OCI-LY7 (cell line): ENCODE measurements at regions not wholly inside any gene's neighbourhood (a gene's known extent, or its start where the extent isn't known, plus 50 kb on each side); places are given as distances from the start of the nearest gene placed in this dataset.

Source experiments
- EZH2phosphoT487 ChIP-seq: fragments of 200-600 bp; sonication (generic); IDR thresholded peaks from 2 replicates; pipeline ENCODE4 v1.6.1; 2018; ENCODE audit warnings: low read depth, borderline replicate concordance, mild to moderate bottlenecking, mixed run types, antibody characterized with exemption, low read length, moderate library complexity, mixed read lengths
- TF ChIP-seq, protein P1 (sequence below): fragments of 200-600 bp; sonication (generic); conservative IDR thresholded peaks from 2 replicates; pipeline ENCODE4 v1.5.1; 2014; ENCODE audit warnings: mild to moderate bottlenecking, antibody characterized with exemption, low read length, moderate library complexity, mixed read lengths

DNA sequence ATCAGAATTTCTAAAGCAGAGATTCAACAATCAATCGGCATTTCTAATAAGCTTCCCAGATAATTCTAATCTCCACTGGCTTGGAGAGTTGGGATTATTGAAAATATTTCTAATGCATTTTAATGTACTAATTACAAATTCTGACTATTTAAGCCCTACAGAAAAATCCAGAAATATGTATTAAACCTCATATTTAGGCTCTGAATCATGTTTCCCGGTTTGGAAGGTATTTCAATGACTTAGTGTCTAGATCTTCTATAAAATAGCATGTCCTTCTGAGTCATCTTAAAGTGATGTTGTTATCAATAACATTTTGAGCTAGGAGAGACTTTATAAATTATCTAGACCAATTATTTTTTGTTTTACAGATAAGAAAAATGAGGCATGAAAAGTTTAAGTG is 258.8 kb upstream of the NRXN1 start:
- TF ChIP-seq, protein P1, sequence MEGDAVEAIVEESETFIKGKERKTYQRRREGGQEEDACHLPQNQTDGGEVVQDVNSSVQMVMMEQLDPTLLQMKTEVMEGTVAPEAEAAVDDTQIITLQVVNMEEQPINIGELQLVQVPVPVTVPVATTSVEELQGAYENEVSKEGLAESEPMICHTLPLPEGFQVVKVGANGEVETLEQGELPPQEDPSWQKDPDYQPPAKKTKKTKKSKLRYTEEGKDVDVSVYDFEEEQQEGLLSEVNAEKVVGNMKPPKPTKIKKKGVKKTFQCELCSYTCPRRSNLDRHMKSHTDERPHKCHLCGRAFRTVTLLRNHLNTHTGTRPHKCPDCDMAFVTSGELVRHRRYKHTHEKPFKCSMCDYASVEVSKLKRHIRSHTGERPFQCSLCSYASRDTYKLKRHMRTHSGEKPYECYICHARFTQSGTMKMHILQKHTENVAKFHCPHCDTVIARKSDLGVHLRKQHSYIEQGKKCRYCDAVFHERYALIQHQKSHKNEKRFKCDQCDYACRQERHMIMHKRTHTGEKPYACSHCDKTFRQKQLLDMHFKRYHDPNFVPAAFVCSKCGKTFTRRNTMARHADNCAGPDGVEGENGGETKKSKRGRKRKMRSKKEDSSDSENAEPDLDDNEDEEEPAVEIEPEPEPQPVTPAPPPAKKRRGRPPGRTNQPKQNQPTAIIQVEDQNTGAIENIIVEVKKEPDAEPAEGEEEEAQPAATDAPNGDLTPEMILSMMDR, result no peak
- TF ChIP-seq EZH2phosphoT487, result no peak
